ENCODE measurements at regions not wholly inside any gene's neighbourhood (a gene's known extent, or its start where the extent isn't known, plus 50 kb on each side); places are given as distances from the start of the nearest gene placed in this dataset.

- TF ChIP-seq REST (IDR thresholded peaks at IDR 0.05), result no peak
- TF ChIP-seq CEBPB (IDR thresholded peaks at IDR 0.05), result no peak
- TF ChIP-seq PBX3 (IDR thresholded peaks at IDR 0.05), result no peak
- TF ChIP-seq CTCF (IDR thresholded peaks at IDR 0.05), result no peak
Measured at GRCh38 chr12:75888399-75888798, 143.2 kb downstream of the PHLDA1 start.
